Ovary (tissue), 7 donors: ENCODE measurements at regions not wholly inside any gene's neighbourhood (a gene's known extent, or its start where the extent isn't known, plus 50 kb on each side); places are given as distances from the start of the nearest gene placed in this dataset.

Source experiments
- DNase-seq, 5 donors: peaks; one replicate each; pipeline ENCODE4 v3.0.0-alpha.2; 2019 to 2020
- H3K27ac ChIP-seq, 2 donors: fragments of 200-600 bp; one replicate each; pipeline versions ENCODE4 v1.5.1 to v1.8.0; 2019 to 2022
- H3K27me3 ChIP-seq: fragments of 200-600 bp; one replicate; pipeline ENCODE4 v1.8.0; 2022
- H3K36me3 ChIP-seq: fragments of 200-600 bp; sonication (generic); one replicate; pipeline ENCODE4 v1.5.1; 2019
- H3K4me1 ChIP-seq: one replicate; pipeline ENCODE4 v1.8.1; 2013; ENCODE audit warnings: mild to moderate bottlenecking, moderate library complexity; ENCODE audit not compliant: insufficient read depth
- H3K4me3 ChIP-seq: fragments of 200-600 bp; sonication (generic); one replicate; pipeline ENCODE4 v1.5.1; 2017
- H3K9me3 ChIP-seq, 2 donors: fragments of 200-600 bp in 1 of 2; sonication (generic) in 1 of 2; one replicate each; pipeline versions ENCODE4 v1.5.1 to v1.8.1; 2013 to 2019; ENCODE audit warnings: mild to moderate bottlenecking in 1 of 2, moderate library complexity in 1 of 2
- EP300 ChIP-seq: sonication (generic); formaldehyde crosslinking; IDR thresholded peaks from one replicate; pipeline ENCODE4 v1.6.1; 2017; ENCODE audit warnings: antibody characterized with exemption
- POLR2A ChIP-seq: fragments of 450-650 bp; IDR thresholded peaks from one replicate; pipeline ENCODE4 v1.6.1; 2017; ENCODE audit warnings: antibody characterized with exemption, mild to moderate bottlenecking, moderate library complexity
- WGBS, 3 donors: extraction: QIAGEN DNeasy Blood & Tissue Kit in 1 of 3; methylation state at CpG; one replicate each; pipeline versions ENCODE4 v1.1.5 to v1.1.7; 2013 to 2017; 5-methylcytosine and 5-hydroxymethylcytosine counted together
- intact Hi-C, 4 donors: fragments of 100-400 bp; cut with DNase I; formaldehyde crosslinking; loops; one replicate each; pipeline versions ENCODE4 v1.11.0 to v1.15.1; 2022 to 2023
- TF ChIP-seq, protein P1 (sequence below), 3 donors: fragments of 450-650 bp in 2 of 3; fragments of 200-600 bp in 1 of 3; IDR thresholded peaks; one replicate each; pipeline versions ENCODE4 v1.5.1 to v1.8.0; 2016 to 2022; ENCODE audit warnings: antibody characterized with exemption in 3 of 3, mild to moderate bottlenecking in 1 of 3
- donor health status: DM: no; HTN: no; CAD: no; lungs with moderate emphysema.
- donor health status: DM: no; HTN: no; CAD: no.
- donor health status: Bipolar disorder and iron deficiency.
- donor health status: DM: no; HTN: no; CAD: no.
- donor health status: DM: yes; HTN: yes; CAD: no.

- Histone ChIP-seq H3K36me3 (no peaks in the 10 kb centered on the region), H3K4me1 (no peaks in the 10 kb centered on the region), H3K27ac (no peak overlapping the region), H3K9me3 (no peaks in the 10 kb centered on the region), H3K4me3 (no peak overlapping the region), H3K27me3 (no peaks in the 10 kb centered on the region)
- WGBS, 3 donors, result 46 to 57% (median 50%) methylated on average over 1 of the region's 1 CpG
- DNase-seq, result no peak
- TF ChIP-seq EP300 (no peak), POLR2A (no peak)
- TF ChIP-seq, protein P1, sequence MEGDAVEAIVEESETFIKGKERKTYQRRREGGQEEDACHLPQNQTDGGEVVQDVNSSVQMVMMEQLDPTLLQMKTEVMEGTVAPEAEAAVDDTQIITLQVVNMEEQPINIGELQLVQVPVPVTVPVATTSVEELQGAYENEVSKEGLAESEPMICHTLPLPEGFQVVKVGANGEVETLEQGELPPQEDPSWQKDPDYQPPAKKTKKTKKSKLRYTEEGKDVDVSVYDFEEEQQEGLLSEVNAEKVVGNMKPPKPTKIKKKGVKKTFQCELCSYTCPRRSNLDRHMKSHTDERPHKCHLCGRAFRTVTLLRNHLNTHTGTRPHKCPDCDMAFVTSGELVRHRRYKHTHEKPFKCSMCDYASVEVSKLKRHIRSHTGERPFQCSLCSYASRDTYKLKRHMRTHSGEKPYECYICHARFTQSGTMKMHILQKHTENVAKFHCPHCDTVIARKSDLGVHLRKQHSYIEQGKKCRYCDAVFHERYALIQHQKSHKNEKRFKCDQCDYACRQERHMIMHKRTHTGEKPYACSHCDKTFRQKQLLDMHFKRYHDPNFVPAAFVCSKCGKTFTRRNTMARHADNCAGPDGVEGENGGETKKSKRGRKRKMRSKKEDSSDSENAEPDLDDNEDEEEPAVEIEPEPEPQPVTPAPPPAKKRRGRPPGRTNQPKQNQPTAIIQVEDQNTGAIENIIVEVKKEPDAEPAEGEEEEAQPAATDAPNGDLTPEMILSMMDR (IDR thresholded peaks at IDR 0.05), result no peak
- intact Hi-C loops, result no loop called here
These were observed 94.4 kb upstream of the BCOR start for GRCh38 chrX:40192196-40192595.

GRCh38 chrX:40189637-40190036 lies 91.9 kb upstream of the BCOR start:
- H3K9me3 ChIP-seq, result no peaks in the 10 kb centered on the region
- WGBS, 3 donors, result 69 to 82% (median 79%) methylated on average over 4 of the region's 4 CpGs
- DNase-seq, result no peak
- no peaks in the 10 kb centered on the region for H3K27me3 ChIP-seq
- intact Hi-C loops, result no loop called here
- H3K4me3 ChIP-seq, result no peak overlapping the region
- no peak for TF ChIP-seq POLR2A
- no peak overlapping the region for H3K27ac ChIP-seq
- no peaks in the 10 kb centered on the region for H3K4me1 ChIP-seq
- H3K36me3 ChIP-seq, result no peaks in the 10 kb centered on the region

DNA sequence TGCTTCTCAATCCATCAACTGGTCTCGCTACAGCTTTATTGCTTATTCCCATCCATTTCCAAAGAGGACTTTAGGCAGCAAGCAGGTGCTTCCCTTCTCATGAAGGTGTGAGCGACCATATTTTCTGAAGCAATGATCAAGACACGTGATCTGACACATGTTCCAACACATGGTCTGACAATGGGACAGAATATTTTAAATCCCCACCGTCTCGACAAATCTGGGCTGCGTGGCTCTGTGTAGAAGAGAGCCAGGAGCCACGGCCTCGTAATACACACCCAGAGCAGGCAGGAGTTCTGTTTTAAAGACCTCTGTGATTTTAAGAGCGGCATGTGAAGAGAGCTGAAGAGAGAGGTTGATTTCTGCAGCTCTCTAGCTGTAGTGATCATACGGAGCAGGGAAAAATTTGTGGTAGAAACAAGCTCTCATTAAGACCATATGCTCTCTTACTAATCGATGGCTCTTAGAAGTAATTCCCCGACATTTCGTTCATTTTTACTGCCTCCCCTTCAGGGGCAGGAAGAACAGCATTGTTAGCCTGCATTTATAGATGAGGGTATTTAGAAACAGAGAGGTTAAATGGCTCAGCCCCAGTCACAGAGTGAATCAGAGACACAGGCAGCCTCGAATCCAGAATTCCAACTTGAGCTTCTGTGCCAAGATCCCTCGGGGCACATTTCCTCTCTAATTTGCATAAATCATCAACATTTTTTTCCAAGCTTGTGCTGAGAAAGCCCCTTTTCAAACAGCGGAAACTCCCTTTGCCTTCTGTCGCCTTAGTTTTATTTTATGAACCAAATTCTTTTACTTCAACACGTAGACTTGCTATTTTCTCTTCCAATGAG lies 91.0 kb upstream of the BCOR start:
- Histone ChIP-seq H3K36me3 (no peaks in the 10 kb centered on the region), H3K9me3 (no peaks in the 10 kb centered on the region), H3K27me3 (no peaks in the 10 kb centered on the region), H3K4me1 (no peaks in the 10 kb centered on the region), H3K4me3 (no peak overlapping the region), H3K27ac (no peak overlapping the region)
- WGBS, 3 donors, result 67 to 71% (median 69%) methylated on average over 18 of the region's 18 CpGs
- DNase-seq, result no peak
- intact Hi-C loops, result no loop called here
- TF ChIP-seq EP300 (no peak), POLR2A (no peak)
- TF ChIP-seq, protein P1 (IDR thresholded peaks at IDR 0.05), result no peak

DNA sequence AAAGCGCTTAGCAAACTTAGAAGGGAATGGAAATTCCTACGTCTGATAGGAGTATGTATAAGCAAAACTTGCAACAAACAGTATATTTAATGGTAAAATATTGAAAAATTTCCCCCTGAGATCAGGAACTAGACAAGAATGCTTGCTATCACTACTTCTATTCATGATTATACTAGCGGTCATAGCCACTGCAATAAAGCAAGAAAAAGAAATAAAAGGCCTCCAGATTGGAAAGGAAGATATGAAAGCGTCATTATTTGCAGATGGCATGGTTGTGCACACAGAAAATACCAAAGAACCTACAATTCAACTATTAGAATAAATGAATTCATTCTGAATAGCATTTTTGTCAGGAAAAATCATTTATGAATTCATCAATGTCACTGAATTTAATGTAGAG lies 87.2 kb upstream of the BCOR start:
- Histone ChIP-seq H3K27me3 (no peaks in the 10 kb centered on the region), H3K9me3 (no peaks in the 10 kb centered on the region), H3K4me3 (no peak overlapping the region), H3K4me1 (no peaks in the 10 kb centered on the region), H3K27ac (no peak overlapping the region), H3K36me3 (no peaks in the 10 kb centered on the region)
- DNase-seq, result no peak
- intact Hi-C loops, result no loop called here
- no peak for TF ChIP-seq POLR2A
- TF ChIP-seq, protein P1 (IDR thresholded peaks at IDR 0.05), result no peak
- no peak for TF ChIP-seq EP300
- 88 to 93% (median 89%) methylated on average over 4 of the region's 4 CpGs for WGBS, 3 donors

DNA sequence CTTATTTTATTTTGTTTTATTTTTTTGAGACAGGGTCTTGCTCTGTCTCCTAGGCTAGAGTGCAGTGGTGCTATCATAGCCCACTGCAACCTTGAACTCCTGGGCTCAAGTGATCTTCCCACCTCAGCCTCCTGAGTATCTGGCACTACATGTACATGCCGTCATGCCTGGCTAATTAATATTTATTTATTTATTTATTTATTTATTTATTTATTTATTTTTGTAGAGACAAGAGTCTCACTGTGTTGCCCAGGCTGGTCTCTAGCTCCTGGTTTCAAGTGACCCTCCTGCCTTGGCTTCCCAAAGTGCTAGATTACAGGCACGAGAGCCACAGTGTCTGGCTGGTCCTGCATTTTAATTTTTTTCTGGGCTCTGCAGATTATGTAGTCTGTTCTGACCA lies 84.9 kb upstream of the BCOR start:
- DNase-seq, result no peak
- Histone ChIP-seq H3K4me3 (no peak overlapping the region), H3K36me3 (no peaks in the 10 kb centered on the region), H3K27me3 (no peaks in the 10 kb centered on the region), H3K4me1 (no peaks in the 10 kb centered on the region), H3K9me3 (no peaks in the 10 kb centered on the region), H3K27ac (no peak overlapping the region)
- TF ChIP-seq POLR2A, result no peak
- TF ChIP-seq, protein P1 (IDR thresholded peaks at IDR 0.05), result no peak
- no peak for TF ChIP-seq EP300
- WGBS, 3 donors, result 62 to 74% (median 68%) methylated on average over 2 of the region's 2 CpGs
- intact Hi-C loops, result no loop called here
